ENCODE measurements at regions not wholly inside any gene's neighbourhood (a gene's known extent, or its start where the extent isn't known, plus 50 kb on each side); places are given as distances from the start of the nearest gene placed in this dataset.

DNA sequence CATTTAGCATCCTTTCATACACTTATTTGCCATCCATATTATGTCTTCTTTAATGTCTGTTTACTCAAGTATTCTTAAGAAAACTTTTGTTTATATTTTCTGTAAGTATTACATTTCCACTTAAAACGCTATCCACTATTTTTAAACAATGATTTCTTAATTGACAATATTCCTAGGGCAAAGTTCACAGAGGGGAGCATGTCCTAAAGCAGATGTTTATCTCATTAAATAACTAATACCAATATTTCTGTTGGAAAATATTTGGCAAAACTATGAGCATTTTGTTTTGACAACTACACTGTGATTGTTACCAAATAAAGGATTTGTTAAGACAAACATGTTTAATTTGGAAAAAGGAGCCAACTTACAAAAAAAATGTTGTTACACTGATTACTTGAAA is 643.3 kb downstream of the SLITRK5 start:
- in situ Hi-C loops (cut with MboI) (no loop called here), intact Hi-C loops (cut with micrococcal nuclease) (no loop called here)
- no peak for DNase-seq (ENCODE audit: extremely low read depth in 1 of 4, low spot score in 3 of 4)
- Histone ChIP-seq H3K9ac (ENCODE audit: insufficient read depth in 1 of 2, low read depth in 2 of 2, low read length in 2 of 2) (no peak overlapping the region), H3K4me1 (replicated peaks in 1 of 2; ENCODE audit: control insufficient read depth in 2 of 2, insufficient read depth in 2 of 2, low read length in 2 of 2) (no peaks in the 10 kb centered on the region), H3K36me3 (ENCODE audit: control insufficient read depth, insufficient read depth, low read length) (no peaks in the 10 kb centered on the region), H3K27ac (ENCODE audit: extremely low read depth, low read depth, low read length) (no peak overlapping the region), H3K79me2 (ENCODE audit: control insufficient read depth, insufficient read depth, low read length) (no peaks in the 10 kb centered on the region), H3K9me1 (ENCODE audit: control insufficient read depth, insufficient read depth, low read length) (no peaks in the 10 kb centered on the region), H4K20me1 (replicated peaks; ENCODE audit: control insufficient read depth, insufficient read depth, low read length) (no peaks in the 10 kb centered on the region), H3K9me3 (replicated peaks; ENCODE audit: control insufficient read depth, insufficient read depth, low read depth, low read length) (no peaks in the 10 kb centered on the region), H2AFZ (ENCODE audit: low read depth, low read length) (no peak overlapping the region), H3K27me3 (ENCODE audit: control insufficient read depth in 2 of 2, insufficient read depth in 2 of 2, low read length in 2 of 2) (no peaks in the 10 kb centered on the region), H3K4me2 (ENCODE audit: insufficient read depth, low read length) (no peak overlapping the region), H3K4me3 (no peak overlapping the region)
- POLR2A ChIA-PET, result no interaction called here
- CTCF ChIA-PET (ENCODE audit: low intra/inter-chr PET ratio), result no interaction called here
- FAIRE-seq, result no peak
- no peak for TF ChIP-seq CBX1 (IDR thresholded peaks at IDR 0.05; ENCODE audit: low read depth)
- TF ChIP-seq TBP (optimal IDR thresholded peaks at IDR 0.05; ENCODE audit: low read depth, low read length), result no peak
- TF ChIP-seq ZNF184 (CRISPR knock-in tag; IDR thresholded peaks at IDR 0.05), result no peak
- TF ChIP-seq NKRF (IDR thresholded peaks at IDR 0.05; ENCODE audit: borderline replicate concordance), result no peak
- BruUV-seq (replicated peaks), result no TSS peak
- 0% methylated on average over 1 of the region's 1 CpG for WGBS (ENCODE audit: insufficient coverage, low coverage, missing lambda C conversion rate)
- no peak for ATAC-seq

GRCh38 chr13:88329066-88329465 is 657.9 kb downstream of the SLITRK5 start:
- Histone ChIP-seq H3K27me3 (ENCODE audit: control insufficient read depth in 2 of 2, insufficient read depth in 2 of 2, low read length in 2 of 2) (no peaks in the 10 kb centered on the region), H3K9me3 (replicated peaks; ENCODE audit: control insufficient read depth, insufficient read depth, low read depth, low read length) (no peaks in the 10 kb centered on the region), H3K9ac (ENCODE audit: insufficient read depth in 1 of 2, low read depth in 2 of 2, low read length in 2 of 2) (no peak overlapping the region), H3K4me3 (no peak overlapping the region), H3K9me1 (ENCODE audit: control insufficient read depth, insufficient read depth, low read length) (no peaks in the 10 kb centered on the region), H3K27ac (ENCODE audit: extremely low read depth, low read depth, low read length) (no peak overlapping the region), H3K4me1 (replicated peaks in 1 of 2; ENCODE audit: control insufficient read depth in 2 of 2, insufficient read depth in 2 of 2, low read length in 2 of 2) (no peaks in the 10 kb centered on the region), H3K4me2 (ENCODE audit: insufficient read depth, low read length) (no peak overlapping the region), H4K20me1 (replicated peaks; ENCODE audit: control insufficient read depth, insufficient read depth, low read length) (no peaks in the 10 kb centered on the region), H3K79me2 (ENCODE audit: control insufficient read depth, insufficient read depth, low read length) (no peaks in the 10 kb centered on the region), H2AFZ (ENCODE audit: low read depth, low read length) (no peak overlapping the region), H3K36me3 (ENCODE audit: control insufficient read depth, insufficient read depth, low read length) (no peaks in the 10 kb centered on the region)
- WGBS (ENCODE audit: insufficient coverage, low coverage, missing lambda C conversion rate), result 6% methylated on average over 3 of the region's 3 CpGs
- in situ Hi-C loops (cut with MboI), result no loop called here
- no peak for DNase-seq (ENCODE audit: extremely low read depth in 1 of 4, low spot score in 3 of 4)
- CTCF ChIA-PET (ENCODE audit: low intra/inter-chr PET ratio), result no interaction called here
- intact Hi-C loops (cut with micrococcal nuclease), result no loop called here
- no peak for TF ChIP-seq ZNF79 (CRISPR knock-in tag; IDR thresholded peaks at IDR 0.05; ENCODE audit: low read depth)
- no peak for TF ChIP-seq DPF2 (IDR thresholded peaks at IDR 0.05)
- no peak for TF ChIP-seq ILF3 (IDR thresholded peaks at IDR 0.05; ENCODE audit: borderline replicate concordance)
- ATAC-seq, result no peak
- FAIRE-seq, result no peak
- POLR2A ChIA-PET, result no interaction called here
- no TSS peak for BruUV-seq (replicated peaks)

Measured in K562 (cell line).